Stimulated activated CD8-positive, alpha-beta memory T cell treated with anti-CD3 and anti-CD28 coated beads, Interleukin-7, amount 100 ng/mL, for 4 hours (primary cell): ENCODE measurements at regions not wholly inside any gene's neighbourhood (a gene's known extent, or its start where the extent isn't known, plus 50 kb on each side); places are given as distances from the start of the nearest gene placed in this dataset.
A peak's percentile ranks its signal among the peaks of the same experiment; 100 is the strongest.
"Not testable (repeated sequence)": the region's sequence is repeated elsewhere in the genome, so short reads cannot be mapped to it uniquely, and the experiment has no call there.

ENCODE experiments used
- DNase-seq, 2 donors: peaks; one replicate each; pipeline ENCODE4 v3.0.0-alpha.2; 2020; ENCODE audit warnings: low read depth in 2 of 2

- not testable (repeated sequence) for DNase-seq
Observed at GRCh38 chr10:91003379-91003778, 82.5 kb upstream of the ANKRD1 start.

- not testable (repeated sequence) for DNase-seq
Observed at GRCh38 chr10:91005276-91005675, 84.4 kb upstream of the ANKRD1 start.

- DNase-seq = peak; percentile 33 to 48
Observed at GRCh38 chr10:91006001-91006751, 85.3 kb upstream of the ANKRD1 start.

DNA sequence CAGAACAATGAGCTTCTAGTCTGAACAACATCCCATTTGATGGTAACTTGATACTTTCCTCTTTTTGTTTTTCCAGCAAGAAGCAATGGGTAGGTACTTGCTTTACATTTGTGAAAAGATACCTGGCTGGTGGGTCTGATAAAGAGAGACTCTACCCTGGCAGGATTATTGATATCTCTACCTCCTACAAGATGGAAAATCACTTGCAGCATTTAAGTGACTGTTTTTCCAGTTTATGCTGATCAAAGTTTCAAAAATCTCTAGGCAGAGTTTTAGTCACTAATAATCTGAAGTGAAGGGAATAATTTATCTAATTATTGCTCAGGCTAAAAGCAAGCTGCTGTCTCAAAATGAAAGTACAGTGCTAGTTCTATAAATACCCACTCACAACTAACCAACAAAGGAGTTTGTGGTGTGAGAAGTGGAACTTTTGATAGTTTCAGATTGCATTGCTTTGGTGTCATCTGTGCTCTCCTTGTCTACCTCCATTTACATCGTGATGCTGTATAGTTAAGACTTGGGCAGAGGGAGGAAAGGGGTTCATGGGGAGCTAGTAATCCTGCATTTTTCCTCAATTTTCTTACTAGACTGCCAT lies 86.0 kb upstream of the ANKRD1 start:
- no peak for DNase-seq

DNA sequence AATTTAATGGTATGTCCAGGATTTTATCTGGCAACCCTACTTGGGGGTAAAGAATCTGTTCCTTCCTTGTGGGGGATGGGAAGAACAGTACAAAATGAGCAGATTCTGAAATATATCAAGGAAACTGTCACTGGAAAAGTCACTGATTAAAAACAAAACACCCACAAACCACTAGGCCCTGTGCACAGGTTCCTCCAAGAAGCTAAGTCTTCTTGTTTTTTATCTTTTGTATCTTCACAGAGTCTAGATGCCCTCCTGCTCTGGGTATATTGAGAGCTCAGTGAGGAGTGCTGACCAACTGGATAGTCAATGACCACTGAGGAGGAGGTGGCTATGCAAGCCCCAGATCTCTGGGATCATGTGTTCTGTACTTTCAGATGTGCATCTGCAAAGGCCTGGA lies 86.8 kb upstream of the ANKRD1 start:
- no peak for DNase-seq

- DNase-seq = no peak
Observed at GRCh38 chr10:91009121-91009520, 88.2 kb upstream of the ANKRD1 start.

DNA sequence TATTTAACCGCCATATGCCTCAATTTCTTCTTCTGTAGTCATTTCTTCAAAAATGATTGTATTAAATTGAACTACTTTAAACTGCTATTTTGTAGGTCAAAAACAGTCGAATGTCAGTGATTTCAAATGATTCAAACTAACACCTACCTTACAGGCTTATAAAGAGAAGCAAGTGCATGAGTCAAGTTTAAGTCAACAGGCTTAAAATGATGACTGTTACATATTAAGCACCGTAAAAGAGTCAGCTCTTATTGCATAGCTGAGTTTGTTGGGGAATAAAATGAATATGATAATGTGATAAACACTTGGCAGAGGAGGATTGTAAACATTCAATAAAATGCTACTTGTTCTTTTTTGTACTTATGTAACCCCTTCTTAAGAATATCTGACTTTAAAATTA lies 90.1 kb upstream of the ANKRD1 start:
- no peak for DNase-seq

GRCh38 chr10:91012502-91012901 lies 91.6 kb upstream of the ANKRD1 start:
- DNase-seq = no peak

GRCh38 chr10:91013985-91014384 lies 93.1 kb upstream of the ANKRD1 start:
- DNase-seq = no peak

GRCh38 chr10:91017198-91017597 lies 96.3 kb upstream of the ANKRD1 start:
- no peak for DNase-seq

GRCh38 chr10:91021901-91022300 lies 101.0 kb upstream of the ANKRD1 start:
- no peak for DNase-seq

GRCh38 chr10:91022390-91022789 lies 101.5 kb upstream of the ANKRD1 start:
- DNase-seq = no peak

DNA sequence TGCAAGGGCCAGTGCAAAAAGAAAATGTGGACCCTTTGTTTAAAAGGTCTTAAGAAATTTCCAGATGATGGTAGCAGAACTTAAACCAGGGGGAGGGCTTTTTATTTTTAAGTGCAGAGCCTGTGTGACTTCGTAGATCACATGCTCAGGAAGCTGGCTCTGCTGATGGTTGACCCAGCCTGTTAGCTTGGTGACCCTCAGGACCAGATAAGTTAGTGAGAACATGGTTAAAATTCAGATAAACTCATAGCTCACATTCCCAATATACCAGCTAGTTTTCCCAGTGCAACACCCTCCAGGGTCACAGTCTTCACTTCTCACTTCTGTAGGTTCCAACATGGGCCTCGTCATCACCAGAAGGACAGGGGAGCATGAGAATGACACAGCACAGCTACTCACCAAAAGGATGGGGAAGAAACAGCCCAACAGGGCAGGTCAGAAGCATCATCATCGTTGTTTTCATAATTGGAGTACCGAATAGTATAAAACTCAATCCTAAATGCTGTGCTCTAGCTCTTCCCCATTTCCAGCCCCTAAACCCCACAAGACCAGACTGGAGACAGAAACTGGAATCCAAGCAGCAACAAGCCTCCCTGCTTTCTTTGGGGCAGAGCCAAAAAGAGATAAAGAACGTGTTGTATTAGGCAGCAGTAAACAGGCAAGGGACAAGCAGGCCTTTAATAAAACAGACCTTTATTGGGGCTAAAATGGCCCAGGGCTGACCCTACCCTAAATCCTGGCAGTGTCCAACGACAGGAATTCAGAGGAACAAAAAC lies 102.2 kb upstream of the ANKRD1 start:
- no peak for DNase-seq

DNA sequence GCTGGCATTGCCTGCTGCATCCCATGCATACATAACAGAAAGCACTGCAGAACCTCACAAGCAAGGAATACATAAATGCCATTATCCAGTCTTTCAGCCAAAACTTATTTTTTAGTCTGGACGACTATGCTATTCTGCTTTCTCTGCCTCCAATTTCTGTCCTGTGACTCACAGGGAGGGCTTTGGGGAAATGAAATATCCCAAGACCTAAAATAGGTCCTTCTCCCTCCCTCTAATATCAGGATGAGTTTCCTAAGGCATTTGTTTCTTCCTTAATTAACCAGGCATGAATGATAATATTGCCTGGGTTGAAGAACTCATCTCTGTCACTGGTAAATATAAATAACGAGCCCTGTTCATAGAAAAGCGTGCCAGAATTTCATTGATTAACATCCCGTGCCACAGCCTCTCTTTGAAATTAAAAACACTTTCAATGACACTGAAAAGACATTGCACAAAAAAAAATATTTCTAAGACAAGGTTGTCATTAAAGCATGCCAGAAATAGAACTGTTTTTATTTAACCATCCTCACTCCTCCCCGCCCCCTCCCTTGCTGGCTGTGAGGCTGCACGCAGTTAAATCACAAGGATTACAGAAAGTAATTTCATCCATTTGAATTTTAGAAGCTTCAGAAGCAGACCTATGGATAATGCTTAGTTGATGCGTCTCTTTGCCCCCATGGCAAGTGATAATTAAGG lies 103.0 kb upstream of the ANKRD1 start:
- DNase-seq = no peak

DNA sequence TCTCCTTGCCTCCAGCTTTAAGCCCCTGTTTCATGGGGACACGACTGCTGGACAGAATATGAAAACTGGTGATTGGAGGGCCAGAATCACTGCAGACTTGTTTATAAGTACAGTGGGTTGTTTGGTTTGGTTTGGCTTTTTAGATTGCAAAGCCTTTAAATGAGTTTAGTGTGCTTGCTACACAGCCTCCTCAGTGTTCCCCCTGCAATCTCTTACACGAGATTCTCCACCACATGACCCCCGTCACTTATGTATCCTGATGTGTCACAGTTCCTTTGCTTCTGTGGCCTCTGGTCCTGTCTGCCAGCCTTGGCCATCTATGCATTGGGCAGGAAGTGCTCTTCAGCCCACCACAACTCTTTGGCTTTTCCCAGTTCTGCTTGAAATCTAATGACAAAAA lies 103.7 kb upstream of the ANKRD1 start:
- no peak for DNase-seq

DNA sequence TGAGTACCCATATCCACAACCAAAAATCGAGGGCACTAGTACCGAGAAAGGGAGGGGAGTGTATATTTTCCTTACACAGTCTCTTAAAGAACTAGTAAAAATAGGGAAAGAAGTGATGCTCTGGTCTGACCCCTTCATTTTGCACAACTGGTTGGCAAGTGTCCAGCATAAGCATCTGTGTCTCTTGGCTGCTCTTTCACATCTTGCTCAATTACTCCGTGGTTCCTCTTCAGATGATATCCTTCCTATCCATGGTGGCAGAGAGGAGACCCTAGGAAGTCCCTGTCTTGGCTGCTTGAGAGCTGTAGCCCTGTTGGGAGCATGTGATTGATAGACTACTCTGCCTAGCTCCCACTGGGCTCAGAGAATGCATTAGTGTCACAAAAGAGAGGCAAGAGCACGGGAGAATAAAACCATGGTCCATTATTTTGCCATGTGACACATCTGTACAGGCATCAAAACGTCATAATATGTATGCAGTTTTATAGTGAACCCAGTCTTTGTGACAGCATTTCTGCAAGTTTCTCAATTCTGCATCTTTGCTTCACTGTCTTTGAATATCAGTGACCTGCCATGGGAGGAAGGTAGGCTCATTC lies 111.8 kb upstream of the ANKRD1 start:
- DNase-seq = no peak

DNA sequence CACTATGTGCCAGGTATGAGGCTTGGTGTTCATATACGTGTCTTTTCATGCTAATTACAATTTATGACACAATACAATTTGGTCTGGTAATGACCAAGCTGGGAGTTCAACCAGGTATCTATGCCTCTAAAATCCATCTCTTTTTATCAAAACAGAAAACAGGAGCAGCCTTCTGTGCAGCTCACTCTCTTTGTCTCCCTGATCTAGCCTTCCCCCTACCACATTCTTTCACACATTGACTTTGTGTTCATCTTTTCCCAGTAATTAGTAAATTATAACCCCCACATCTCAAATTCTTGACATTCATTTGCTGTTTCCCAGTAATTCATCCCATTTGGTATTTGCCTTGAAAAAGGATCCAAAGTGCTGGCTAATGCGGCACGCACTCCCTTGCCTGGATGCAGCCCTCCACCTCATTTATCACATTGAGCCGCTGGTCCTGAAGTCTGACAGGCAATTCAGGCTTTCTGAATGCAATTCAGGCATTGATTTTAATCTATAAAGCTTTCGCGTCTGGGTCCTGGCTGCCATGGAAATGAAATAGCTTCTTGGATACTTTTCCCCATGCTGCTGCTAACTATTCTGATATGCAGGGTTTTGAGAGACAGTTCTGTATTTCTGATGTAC lies 112.5 kb upstream of the ANKRD1 start:
- DNase-seq = no peak

GRCh38 chr10:91034042-91034441 lies 113.2 kb upstream of the ANKRD1 start:
- DNase-seq = no peak

GRCh38 chr10:91034494-91035159 lies 113.7 kb upstream of the ANKRD1 start:
- no peak for DNase-seq

GRCh38 chr10:91035650-91036292 lies 114.9 kb upstream of the ANKRD1 start:
- DNase-seq = no peak
